NT2/D1 (cell line): ENCODE measurements at regions not wholly inside any gene's neighbourhood (a gene's known extent, or its start where the extent isn't known, plus 50 kb on each side); places are given as distances from the start of the nearest gene placed in this dataset.

Experiments used
- SUZ12 ChIP-seq: IDR thresholded peaks from 2 replicates; pipeline ENCODE4 v1.6.1; 2011; ENCODE audit not compliant: insufficient read length, insufficient read depth; ENCODE audit errors: extremely low read depth
- ZNF274 ChIP-seq: IDR thresholded peaks from 2 replicates; pipeline ENCODE4 v1.6.1; 2011; ENCODE audit warnings: mild to moderate bottlenecking, low read depth, low read length

GRCh38 chr3:72147600-72147999, 362.7 kb upstream of the PROK2 start:
- TF ChIP-seq SUZ12 (no peak), ZNF274 (no peak)
